ENCODE measurements at regions not wholly inside any gene's neighbourhood (a gene's known extent, or its start where the extent isn't known, plus 50 kb on each side); places are given as distances from the start of the nearest gene placed in this dataset.

DNA sequence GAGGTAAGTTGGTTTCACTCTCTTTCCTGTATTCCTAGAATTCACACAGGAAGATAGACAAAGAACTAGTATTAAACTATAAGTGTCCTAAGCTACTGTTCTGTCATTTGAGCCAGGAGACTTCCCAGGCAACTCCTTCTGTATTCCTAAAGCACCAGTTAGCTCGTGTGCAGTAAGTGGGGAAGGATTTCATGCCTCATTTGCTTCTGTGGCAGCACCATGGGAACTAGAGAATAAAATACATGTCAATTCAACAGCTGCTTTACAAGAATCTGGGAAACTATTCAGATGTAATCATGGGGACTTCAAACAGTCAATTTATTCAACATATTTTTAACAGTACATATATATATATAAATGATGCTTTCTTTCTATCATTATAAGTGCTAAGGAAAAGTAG lies 762.3 kb downstream of the PRELID2 start:
- TF ChIP-seq POLR2A (IDR thresholded peaks at IDR 0.05; ENCODE audit: low read length) (no peak), GATA1 (IDR thresholded peaks at IDR 0.05; ENCODE audit: low read depth, low read length) (no peak)
